B cell (primary cell): ENCODE measurements at regions not wholly inside any gene's neighbourhood (a gene's known extent, or its start where the extent isn't known, plus 50 kb on each side); places are given as distances from the start of the nearest gene placed in this dataset.

Experiments
- ATAC-seq: fragments of 200-7000 bp; cut with Tn5 transposase; one replicate; pipeline ENCODE4 v1.10.0; 2021; ENCODE audit warnings: low read depth, mild to moderate bottlenecking, moderate number of reproducible peaks, moderate library complexity
- CTCF ChIA-PET: fragments of 350-600 bp; sonication (Branson Sonifier 250); formaldehyde crosslinking; loops from one replicate; lab custom pipeline; 2021; ENCODE audit warnings: antibody characterized with exemption, inconsistent platforms; lab: Charles Lee
- POLR2A ChIA-PET: fragments of 350-600 bp; sonication (Branson Sonifier 250); formaldehyde crosslinking; loops from one replicate; lab custom pipeline; 2021; ENCODE audit warnings: antibody characterized with exemption; lab: Charles Lee
- DNase-seq: peaks from one replicate; pipeline ENCODE4 v3.0.0; 2013
- H2AFZ ChIP-seq: 2 replicates; pipeline ENCODE4 v1.6.1; 2012; ENCODE audit warnings: mild to moderate bottlenecking, low read depth, low read length; ENCODE audit not compliant: insufficient read depth, poor library complexity, severe bottlenecking
- H3K27ac ChIP-seq, 2 donors: 1 replicate in 1 of 2; 2 replicates in 1 of 2; pipeline ENCODE4 v1.5.1; 2012 to 2013; ENCODE audit warnings: low read length in 2 of 2, mild to moderate bottlenecking in 2 of 2, moderate library complexity in 1 of 2
- H3K27me3 ChIP-seq, 4 experiments: fragments of 200-600 bp in 1 of 4; sonication (generic) in 1 of 4; replicated peaks in 1 of 4; 1 replicate in 2 of 4; 2 replicates in 2 of 4; pipeline versions ENCODE4 v1.6.1 to v1.7.0; 2013 to 2016; ENCODE audit warnings: low read length in 3 of 4, mild to moderate bottlenecking in 2 of 4, mixed read lengths in 1 of 4, moderate library complexity in 1 of 4; ENCODE audit not compliant: insufficient read depth in 4 of 4, control insufficient read depth in 3 of 4; ENCODE audit errors: control extremely low read depth in 1 of 4
- H3K36me3 ChIP-seq, 2 experiments: replicated peaks in 1 of 2; 1 replicate in 1 of 2; 2 replicates in 1 of 2; pipeline versions ENCODE4 v1.6.1 to v1.7.1; 2013; ENCODE audit warnings: low read length in 1 of 2; ENCODE audit not compliant: insufficient read depth in 2 of 2, control insufficient read depth in 1 of 2; ENCODE audit errors: control extremely low read depth in 1 of 2, extremely low read depth in 1 of 2
- H3K4me1 ChIP-seq, 2 donors: fragments of 200-600 bp in 1 of 2; sonication (generic) in 1 of 2; 1 replicate in 1 of 2; 2 replicates in 1 of 2; pipeline versions ENCODE4 v1.5.1 to v1.6.1; 2013 to 2017; ENCODE audit warnings: low read length in 2 of 2; ENCODE audit not compliant: control insufficient read depth in 2 of 2, insufficient read depth in 2 of 2
- H3K4me2 ChIP-seq: replicated peaks from 2 replicates; pipeline ENCODE3; 2012; ENCODE audit warnings: mild to moderate bottlenecking, low read depth, low read length; ENCODE audit not compliant: poor library complexity, severe bottlenecking
- H3K4me3 ChIP-seq, 5 experiments: fragments of 200-600 bp in 1 of 5; sonication (generic) in 1 of 5; 1 replicate in 3 of 5; 2 replicates in 2 of 5; pipeline versions ENCODE4 v1.5.1 to v1.7.0; 2011 to 2016; ENCODE audit warnings: low read length in 4 of 5, mild to moderate bottlenecking in 4 of 5, low read depth in 2 of 5, control low read depth in 1 of 5, moderate library complexity in 1 of 5; ENCODE audit not compliant: insufficient read depth in 1 of 5; ENCODE audit errors: control extremely low read depth in 1 of 5, extremely low read depth in 1 of 5
- H3K79me2 ChIP-seq: fragments of 200-600 bp; sonication (generic); one replicate; pipeline ENCODE4 v1.6.0; 2016; ENCODE audit warnings: low read length; ENCODE audit not compliant: control insufficient read depth, insufficient read depth
- H3K9ac ChIP-seq: fragments of 200-600 bp; sonication (generic); 2 replicates; pipeline ENCODE4 v1.6.1; 2017; ENCODE audit warnings: mild to moderate bottlenecking, low read length, moderate library complexity
- H3K9me3 ChIP-seq, 3 donors: one replicate each; pipeline versions ENCODE4 v1.6.1 to v1.7.1; 2013; ENCODE audit warnings: low read length in 2 of 3; ENCODE audit not compliant: control insufficient read depth in 2 of 3, insufficient read depth in 1 of 3; ENCODE audit errors: control extremely low read depth in 1 of 3
- H4K20me1 ChIP-seq: 2 replicates; pipeline ENCODE4 v1.6.0; 2012; ENCODE audit warnings: mild to moderate bottlenecking, low read length; ENCODE audit not compliant: insufficient read depth, control insufficient read depth, poor library complexity, severe bottlenecking
- H3K27ac Mint-ChIP-seq: one replicate; pipeline ENCODE4 v1.8.0; 2021; ENCODE audit warnings: mixed read lengths
- H3K27me3 Mint-ChIP-seq: one replicate; pipeline ENCODE4 v1.8.0; 2021; ENCODE audit warnings: mixed read lengths
- H3K4me1 Mint-ChIP-seq: one replicate; pipeline ENCODE4 v1.8.0; 2021; ENCODE audit warnings: mixed read lengths
- H3K4me3 Mint-ChIP-seq: one replicate; pipeline ENCODE4 v1.8.0; 2021; ENCODE audit warnings: mixed read lengths
- H3K9me3 Mint-ChIP-seq: one replicate; pipeline ENCODE4 v1.8.0; 2022; ENCODE audit warnings: mixed read lengths; ENCODE audit not compliant: insufficient read depth
- EZH2 ChIP-seq: IDR thresholded peaks from 2 replicates; pipeline ENCODE4 v1.6.1; 2012; ENCODE audit warnings: borderline replicate concordance, low read depth, mild to moderate bottlenecking, moderate library complexity, low read length; ENCODE audit not compliant: insufficient read depth, poor library complexity, severe bottlenecking
- WGBS: methylation state at CpG from one replicate; pipeline ENCODE4 v1.1.5; 2013; ENCODE audit warnings: missing lambda C conversion rate; ENCODE audit not compliant: insufficient coverage; 5-methylcytosine and 5-hydroxymethylcytosine counted together
- intact Hi-C: fragments of 100-400 bp; cut with micrococcal nuclease; formaldehyde crosslinking; loops from one replicate; pipeline ENCODE4 v1.10.0; 2022
- TF ChIP-seq, protein P1 (sequence below): fragments of 200-600 bp; IDR thresholded peaks from one replicate; pipeline ENCODE4 v1.8.0; 2022; ENCODE audit warnings: antibody characterized with exemption, mild to moderate bottlenecking

DNA sequence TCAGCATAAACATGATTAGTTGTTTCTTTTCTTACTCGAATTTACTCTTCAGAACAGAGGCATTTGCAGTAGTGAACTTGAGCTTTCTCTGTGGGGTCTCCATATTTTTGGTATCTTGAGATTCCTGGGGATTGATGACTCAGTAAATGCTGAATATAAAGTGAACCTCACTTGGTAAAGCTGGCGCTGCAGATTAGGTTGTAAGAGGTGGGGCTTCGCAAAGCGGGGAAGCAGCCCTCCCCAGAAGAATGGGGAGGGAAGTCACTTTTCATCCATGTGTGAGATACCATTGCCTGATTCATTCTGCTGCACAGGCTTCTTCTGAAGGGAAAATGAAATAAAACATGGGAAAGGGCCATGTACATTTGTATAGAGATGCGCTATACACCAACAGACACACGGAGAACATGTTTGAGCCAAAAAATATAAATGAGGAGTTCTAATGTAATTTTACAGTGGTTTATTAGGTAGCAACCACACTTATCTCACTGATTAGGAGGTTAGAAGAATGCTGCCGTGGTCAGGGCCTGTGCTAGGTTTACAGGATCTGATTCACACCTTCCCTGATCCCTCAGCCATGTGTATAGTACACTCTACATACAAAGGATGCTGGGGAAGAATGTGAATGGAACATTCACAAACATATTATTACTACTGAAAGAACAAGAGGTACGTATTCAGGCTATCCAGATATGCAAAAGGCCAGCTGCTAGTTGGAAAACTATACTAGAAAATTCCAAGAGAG lies 63.5 kb downstream of the DNTTIP2 start:
- TF ChIP-seq, protein P1, sequence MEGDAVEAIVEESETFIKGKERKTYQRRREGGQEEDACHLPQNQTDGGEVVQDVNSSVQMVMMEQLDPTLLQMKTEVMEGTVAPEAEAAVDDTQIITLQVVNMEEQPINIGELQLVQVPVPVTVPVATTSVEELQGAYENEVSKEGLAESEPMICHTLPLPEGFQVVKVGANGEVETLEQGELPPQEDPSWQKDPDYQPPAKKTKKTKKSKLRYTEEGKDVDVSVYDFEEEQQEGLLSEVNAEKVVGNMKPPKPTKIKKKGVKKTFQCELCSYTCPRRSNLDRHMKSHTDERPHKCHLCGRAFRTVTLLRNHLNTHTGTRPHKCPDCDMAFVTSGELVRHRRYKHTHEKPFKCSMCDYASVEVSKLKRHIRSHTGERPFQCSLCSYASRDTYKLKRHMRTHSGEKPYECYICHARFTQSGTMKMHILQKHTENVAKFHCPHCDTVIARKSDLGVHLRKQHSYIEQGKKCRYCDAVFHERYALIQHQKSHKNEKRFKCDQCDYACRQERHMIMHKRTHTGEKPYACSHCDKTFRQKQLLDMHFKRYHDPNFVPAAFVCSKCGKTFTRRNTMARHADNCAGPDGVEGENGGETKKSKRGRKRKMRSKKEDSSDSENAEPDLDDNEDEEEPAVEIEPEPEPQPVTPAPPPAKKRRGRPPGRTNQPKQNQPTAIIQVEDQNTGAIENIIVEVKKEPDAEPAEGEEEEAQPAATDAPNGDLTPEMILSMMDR, result no peak
- no peak for TF ChIP-seq EZH2

DNA sequence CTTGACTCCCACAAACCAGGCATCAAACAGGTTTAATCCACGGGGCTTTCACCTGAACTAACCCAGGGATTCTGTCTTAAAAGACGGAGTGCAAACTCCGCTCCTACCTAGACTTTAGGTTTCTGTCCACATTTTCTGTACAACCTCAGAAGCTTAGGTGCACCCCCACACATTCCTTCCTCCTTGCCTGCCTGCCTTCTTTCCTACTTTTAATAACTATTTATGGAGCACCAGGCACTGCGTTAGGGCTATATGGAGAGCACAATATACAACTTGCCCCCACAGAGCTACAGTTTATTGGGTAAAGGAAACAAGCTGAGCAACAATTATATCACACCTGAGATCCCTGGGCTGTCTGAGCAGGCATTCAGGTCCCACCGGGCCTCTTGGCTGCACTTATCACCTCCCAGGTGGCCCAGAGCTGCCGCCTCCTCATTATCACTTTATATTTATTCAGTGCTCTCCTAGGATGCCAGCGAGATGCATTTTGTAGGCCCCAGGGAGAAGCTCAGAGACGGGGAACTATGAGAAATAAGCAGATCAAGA lies 64.1 kb downstream of the DNTTIP2 start:
- CTCF ChIA-PET, result interaction anchor here (0.7 to 17.3 kb wide), 28 partner anchors 11 to 734 kb away, joined by 3 to 858 read pairs (median 7); partner anchors contain the start of genes BCAR3 and DNTTIP2
- no peak overlapping the region for H3K27ac Mint-ChIP-seq
- DNase-seq (no peak), ATAC-seq (no peak)
- intact Hi-C loops, result loop anchor here (1.0 to 10.0 kb wide), 7 partner anchors 29 to 510 kb away; no protein-coding TSS in a partner anchor
- peaks cover 17% of the 10 kb centered on the region for H3K4me1 Mint-ChIP-seq
- Histone ChIP-seq H3K36me3 (no peaks in the 10 kb centered on the region), H3K4me2 (no peak overlapping the region), H2AFZ (no peak overlapping the region), H3K79me2 (no peaks in the 10 kb centered on the region), H4K20me1 (no peaks in the 10 kb centered on the region), H3K27ac (no peak overlapping the region), H3K4me1 (peaks cover 14 to 22% of the 10 kb centered on the region in 2 donors), H3K27me3 (no peaks in the 10 kb centered on the region), H3K9me3 (no peaks in the 10 kb centered on the region), H3K4me3 (no peak overlapping the region), H3K9ac (no peak overlapping the region)
- WGBS, result 81% methylated on average over 5 of the region's 8 CpGs
- no peaks in the 10 kb centered on the region for H3K27me3 Mint-ChIP-seq
- no peak for TF ChIP-seq EZH2
- TF ChIP-seq, protein P1, result no peak
- POLR2A ChIA-PET, result no interaction called here
- H3K4me3 Mint-ChIP-seq, result no peak overlapping the region
- no peaks in the 10 kb centered on the region for H3K9me3 Mint-ChIP-seq

More for the DNA sequence above, 63.5 kb downstream of the DNTTIP2 start:
- Histone ChIP-seq H3K4me3 (no peak overlapping the region), H3K9me3 (no peaks in the 10 kb centered on the region), H3K4me1 (peaks cover 14 to 22% of the 10 kb centered on the region in 2 donors), H3K36me3 (no peaks in the 10 kb centered on the region), H3K9ac (no peak overlapping the region), H3K79me2 (no peaks in the 10 kb centered on the region), H2AFZ (no peak overlapping the region), H3K27me3 (no peaks in the 10 kb centered on the region), H3K4me2 (no peak overlapping the region), H3K27ac (no peak overlapping the region), H4K20me1 (no peaks in the 10 kb centered on the region)
- ATAC-seq (no peak), DNase-seq (no peak)
- Mint-ChIP-seq H3K9me3 (no peaks in the 10 kb centered on the region), H3K4me1 (peaks cover 17% of the 10 kb centered on the region), H3K27me3 (no peaks in the 10 kb centered on the region), H3K27ac (no peak overlapping the region), H3K4me3 (no peak overlapping the region)
- 50% methylated on average over 3 of the region's 8 CpGs for WGBS
- intact Hi-C loops, result loop anchor here (2.0 to 10.0 kb wide), 2 partner anchors 65 to 511 kb away; no protein-coding TSS in a partner anchor
- POLR2A ChIA-PET, result no interaction called here
- CTCF ChIA-PET, result interaction anchor here (0.7 to 17.3 kb wide), 17 partner anchors 16 to 735 kb away, joined by 3 to 858 read pairs (median 10); partner anchors contain the start of genes BCAR3 and DNTTIP2
